A673 (cell line): ENCODE measurements at regions not wholly inside any gene's neighbourhood (a gene's known extent, or its start where the extent isn't known, plus 50 kb on each side); places are given as distances from the start of the nearest gene placed in this dataset.
A peak's percentile ranks its signal among the peaks of the same experiment; 100 is the strongest.

Source experiments
- BruUV-seq: library from RNA; stranded (reverse); fragments of 400-500 nt; replicated peaks from 2 replicates; lab custom pipeline; 2021; lab: Mats Ljungman, UMichigan
- CTCF ChIA-PET: fragments of 300-600 bp; sonication (Branson Sonifier 250); formaldehyde crosslinking; loops from one replicate; lab custom pipeline; 2022; ENCODE audit warnings: antibody characterized with exemption; lab: Charles Lee
- POLR2A ChIA-PET: fragments of 300-600 bp; sonication (Branson Sonifier 250); formaldehyde crosslinking; loops from one replicate; lab custom pipeline; 2022; ENCODE audit warnings: antibody characterized with exemption; ENCODE audit not compliant: low non-redundant PET; lab: Charles Lee
- DNase-seq: peaks from one replicate; pipeline ENCODE4 v3.0.0-alpha.2; 2015; ENCODE audit warnings: low spot score
- H3K27ac ChIP-seq: fragments of 200-600 bp; sonication (generic); 2 replicates; pipeline ENCODE4 v1.5.1; 2016; ENCODE audit warnings: mixed run types, low read depth, mild to moderate bottlenecking, mixed read lengths, antibody characterized with exemption, low read length; ENCODE audit not compliant: poor library complexity, severe bottlenecking
- H3K27me3 ChIP-seq: fragments of 200-600 bp; sonication (generic); replicated peaks from 2 replicates; pipeline ENCODE4 v1.6.1; 2017; ENCODE audit warnings: mixed run types, low read depth, mild to moderate bottlenecking, mixed read lengths, antibody characterized with exemption, low read length; ENCODE audit not compliant: insufficient read depth, poor library complexity
- H3K36me3 ChIP-seq: fragments of 200-600 bp; sonication (generic); 2 replicates; pipeline ENCODE4 v1.6.1; 2016; ENCODE audit warnings: mixed run types, mild to moderate bottlenecking, mixed read lengths, antibody characterized with exemption, low read length; ENCODE audit not compliant: insufficient read depth, poor library complexity, severe bottlenecking
- H3K4me1 ChIP-seq: fragments of 200-600 bp; sonication (generic); 2 replicates; pipeline ENCODE4 v1.6.1; 2017; ENCODE audit warnings: mixed run types, mild to moderate bottlenecking, mixed read lengths, antibody characterized with exemption, low read length; ENCODE audit not compliant: insufficient read depth, poor library complexity, severe bottlenecking
- H3K4me3 ChIP-seq: fragments of 200-600 bp; sonication (generic); 2 replicates; pipeline ENCODE4 v1.5.1; 2016; ENCODE audit warnings: low read depth, mixed run types, mild to moderate bottlenecking, mixed read lengths, low read length; ENCODE audit not compliant: poor library complexity, severe bottlenecking
- H3K9me3 ChIP-seq: fragments of 200-600 bp; sonication (generic); 2 replicates; pipeline ENCODE4 v1.6.1; 2016; ENCODE audit warnings: mixed run types, low read depth, mild to moderate bottlenecking, mixed read lengths, antibody characterized with exemption, low read length; ENCODE audit not compliant: poor library complexity, severe bottlenecking
- EZH2 ChIP-seq: fragments of 200-600 bp; sonication (generic); IDR thresholded peaks from 2 replicates; pipeline ENCODE4 v1.6.1; 2017; ENCODE audit warnings: borderline replicate concordance, low read depth, mild to moderate bottlenecking, mixed read lengths, antibody characterized with exemption, low read length; ENCODE audit not compliant: poor library complexity, severe bottlenecking
- intact Hi-C: fragments of 100-400 bp; cut with micrococcal nuclease; formaldehyde crosslinking; loops from one replicate; pipeline ENCODE4 v1.10.0; 2022; ENCODE audit not compliant: unreplicated experiment
- TF ChIP-seq, protein P1 (sequence below): fragments of 300-800, 200-600 bp; sonication (generic); conservative IDR thresholded peaks from 2 replicates; pipeline ENCODE4 v1.5.1; 2017; ENCODE audit warnings: low read depth, mild to moderate bottlenecking, antibody characterized with exemption, low read length, moderate library complexity, mixed read lengths

DNA sequence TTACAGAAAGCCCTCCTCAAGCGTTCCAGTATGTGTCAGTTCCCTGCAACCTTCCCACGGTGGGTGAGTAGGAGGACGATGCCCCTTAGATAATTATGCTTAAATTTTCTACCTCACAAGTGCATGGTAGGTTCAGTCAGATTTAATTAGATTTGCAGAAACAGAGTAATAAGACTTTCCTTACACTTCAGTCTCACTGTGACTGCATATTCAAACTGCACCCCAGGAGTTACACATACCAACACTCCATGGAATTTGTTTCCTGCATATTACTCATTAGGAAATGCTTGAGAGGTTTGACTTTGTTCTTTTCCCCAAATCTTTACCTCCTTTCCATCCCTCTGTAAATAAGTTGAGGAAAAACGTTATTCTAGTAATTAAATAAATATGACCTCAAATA is 108.8 kb downstream of the ARRDC4 start:
- TF ChIP-seq EZH2: no peak
- TF ChIP-seq, protein P1, sequence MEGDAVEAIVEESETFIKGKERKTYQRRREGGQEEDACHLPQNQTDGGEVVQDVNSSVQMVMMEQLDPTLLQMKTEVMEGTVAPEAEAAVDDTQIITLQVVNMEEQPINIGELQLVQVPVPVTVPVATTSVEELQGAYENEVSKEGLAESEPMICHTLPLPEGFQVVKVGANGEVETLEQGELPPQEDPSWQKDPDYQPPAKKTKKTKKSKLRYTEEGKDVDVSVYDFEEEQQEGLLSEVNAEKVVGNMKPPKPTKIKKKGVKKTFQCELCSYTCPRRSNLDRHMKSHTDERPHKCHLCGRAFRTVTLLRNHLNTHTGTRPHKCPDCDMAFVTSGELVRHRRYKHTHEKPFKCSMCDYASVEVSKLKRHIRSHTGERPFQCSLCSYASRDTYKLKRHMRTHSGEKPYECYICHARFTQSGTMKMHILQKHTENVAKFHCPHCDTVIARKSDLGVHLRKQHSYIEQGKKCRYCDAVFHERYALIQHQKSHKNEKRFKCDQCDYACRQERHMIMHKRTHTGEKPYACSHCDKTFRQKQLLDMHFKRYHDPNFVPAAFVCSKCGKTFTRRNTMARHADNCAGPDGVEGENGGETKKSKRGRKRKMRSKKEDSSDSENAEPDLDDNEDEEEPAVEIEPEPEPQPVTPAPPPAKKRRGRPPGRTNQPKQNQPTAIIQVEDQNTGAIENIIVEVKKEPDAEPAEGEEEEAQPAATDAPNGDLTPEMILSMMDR: no peak
- no TSS peak for BruUV-seq
- H3K36me3 ChIP-seq: no peaks in the 10 kb centered on the region
- peak; percentile 5 for DNase-seq
- H3K9me3 ChIP-seq: no peaks in the 10 kb centered on the region
- H3K27me3 ChIP-seq: no peaks in the 10 kb centered on the region
- H3K4me1 ChIP-seq: peaks cover 13% of the 10 kb centered on the region
- intact Hi-C loops: no loop called here
- POLR2A ChIA-PET: no interaction called here
- CTCF ChIA-PET: no interaction called here
- no peak overlapping the region for H3K27ac ChIP-seq
- no peak overlapping the region for H3K4me3 ChIP-seq

DNA sequence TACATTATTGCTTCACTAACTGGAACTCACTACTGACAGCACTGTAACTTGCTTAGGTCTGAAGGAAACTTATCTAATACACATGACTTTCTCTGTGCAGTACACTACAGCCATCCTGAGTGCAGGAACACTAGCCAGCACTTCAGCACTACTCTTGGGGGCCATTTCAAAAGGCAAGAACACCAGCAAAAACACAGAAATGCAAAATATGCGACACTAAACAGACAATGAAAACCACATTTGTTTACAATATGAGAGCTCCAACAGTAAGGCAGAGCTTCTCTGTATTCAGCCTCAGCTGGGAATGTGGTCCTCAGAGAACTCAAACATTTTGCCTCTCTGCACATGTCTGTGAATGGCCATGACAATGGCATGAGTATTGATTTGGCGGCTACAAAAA is 109.6 kb downstream of the ARRDC4 start:
- TF ChIP-seq, protein P1: no peak
- no peak for TF ChIP-seq EZH2
- ChIA-PET POLR2A (no interaction called here), CTCF (no interaction called here)
- no TSS peak for BruUV-seq
- intact Hi-C loops: no loop called here
- H3K36me3 ChIP-seq: no peaks in the 10 kb centered on the region
- H3K4me1 ChIP-seq: peaks cover 13% of the 10 kb centered on the region
- H3K9me3 ChIP-seq: no peaks in the 10 kb centered on the region
- H3K4me3 ChIP-seq: no peak overlapping the region
- no peak overlapping the region for H3K27ac ChIP-seq
- no peaks in the 10 kb centered on the region for H3K27me3 ChIP-seq
- DNase-seq: no peak

DNA sequence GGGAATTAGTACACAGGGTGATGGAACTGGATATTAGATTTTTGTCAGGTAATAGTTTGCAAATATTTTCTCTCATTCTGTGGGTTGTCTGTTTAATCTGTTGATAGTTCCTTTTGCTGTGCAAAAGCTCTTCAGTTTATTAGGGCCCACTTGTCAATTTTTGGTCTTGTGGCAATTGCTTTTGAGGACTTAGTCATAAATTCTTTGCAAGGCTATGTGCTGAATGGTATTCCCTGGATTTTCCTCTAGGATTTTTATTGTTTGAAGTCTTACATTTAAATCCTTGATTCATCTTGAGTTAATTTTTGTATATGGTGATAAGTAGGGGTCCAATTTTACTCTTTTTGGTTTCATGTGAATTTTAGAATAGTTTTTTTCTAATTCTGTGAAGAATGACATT is 111.3 kb downstream of the ARRDC4 start:
- ChIA-PET CTCF (no interaction called here), POLR2A (no interaction called here)
- no peak overlapping the region for H3K4me3 ChIP-seq
- H3K27me3 ChIP-seq: no peaks in the 10 kb centered on the region
- H3K9me3 ChIP-seq: no peaks in the 10 kb centered on the region
- H3K36me3 ChIP-seq: no peaks in the 10 kb centered on the region
- no peak for TF ChIP-seq EZH2
- TF ChIP-seq, protein P1: no peak
- H3K4me1 ChIP-seq: peaks cover 9% of the 10 kb centered on the region
- intact Hi-C loops: no loop called here
- no TSS peak for BruUV-seq
- DNase-seq: no peak
- H3K27ac ChIP-seq: no peak overlapping the region
